GM12892 (cell line): ENCODE measurements at regions not wholly inside any gene's neighbourhood (a gene's known extent, or its start where the extent isn't known, plus 50 kb on each side); places are given as distances from the start of the nearest gene placed in this dataset.

Experiments
- POLR2A ChIP-seq: IDR thresholded peaks from 2 replicates; pipeline ENCODE4 v1.6.1; 2011; ENCODE audit warnings: low read depth, low read length, control low read depth
- POLR2AphosphoS5 ChIP-seq: IDR thresholded peaks from 2 replicates; pipeline ENCODE4 v1.6.1; 2011; ENCODE audit warnings: low read depth, low read length, control low read depth
- TAF1 ChIP-seq: IDR thresholded peaks from 2 replicates; pipeline ENCODE4 v1.6.1; 2011; ENCODE audit warnings: low read depth, mild to moderate bottlenecking, control low read depth, low read length, borderline replicate concordance

GRCh38 chr4:79657379-79657778, 249.4 kb upstream of the GK2 start:
- TF ChIP-seq POLR2A: no peak
- TF ChIP-seq TAF1: no peak
- no peak for TF ChIP-seq POLR2AphosphoS5
